HG02884 (cell line): ENCODE measurements at regions not wholly inside any gene's neighbourhood (a gene's known extent, or its start where the extent isn't known, plus 50 kb on each side); places are given as distances from the start of the nearest gene placed in this dataset.
"Not testable (repeated sequence)": the region's sequence is repeated elsewhere in the genome, so short reads cannot be mapped to it uniquely, and the experiment has no call there.

Experiments used
- ATAC-seq: cut with Tn5 transposase; IDR thresholded peaks from one replicate; pipeline ENCODE4 v1.9.1; 2021; ENCODE audit warnings: mild to moderate bottlenecking, moderate library complexity; ENCODE audit not compliant: unreplicated experiment

DNA sequence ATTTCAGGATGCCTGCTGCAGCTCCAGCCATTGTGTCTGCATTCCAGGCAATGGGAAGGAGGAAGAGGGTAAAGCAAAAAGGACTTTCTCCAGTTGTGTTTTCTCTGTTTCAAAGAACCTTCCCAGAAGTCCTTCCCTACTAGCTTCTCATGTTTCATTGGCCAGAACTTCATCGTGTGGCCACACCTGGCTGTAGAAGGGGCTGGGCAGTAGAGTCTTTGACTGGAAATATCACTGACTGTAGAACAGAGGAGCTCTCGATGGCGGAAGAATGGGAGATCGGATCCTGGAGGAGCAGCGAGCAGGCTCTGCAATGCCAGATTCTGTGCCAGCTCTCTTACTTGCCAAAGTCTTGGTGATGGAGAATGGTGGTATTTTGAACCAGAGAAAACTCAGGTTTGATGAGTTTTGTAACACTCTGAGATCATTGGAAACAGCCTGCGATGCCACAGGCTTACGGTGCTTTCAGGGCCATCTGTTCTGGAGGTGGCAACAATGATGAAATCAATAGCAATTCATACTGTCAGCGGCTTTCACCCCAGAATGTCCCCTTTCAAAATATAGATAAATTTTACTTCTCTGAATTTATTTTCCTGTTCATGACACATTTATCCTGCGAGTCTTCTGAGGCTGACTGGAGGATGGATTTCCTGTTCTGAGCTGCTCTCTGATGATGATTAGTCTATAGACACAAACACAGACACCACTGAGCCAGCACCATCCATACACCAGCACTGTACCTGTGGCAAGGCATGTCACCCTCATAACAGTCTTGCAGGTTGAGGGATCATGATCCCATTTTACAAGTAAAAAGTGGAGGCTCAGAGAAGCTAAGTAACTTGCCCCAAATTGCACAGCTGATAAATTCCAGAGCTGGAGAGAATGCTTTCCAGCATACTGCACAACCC lies 204.2 kb downstream of the EMX2 start:
- no peak for ATAC-seq

- no peak for ATAC-seq
These were observed 205.1 kb downstream of the EMX2 start for GRCh38 chr10:117747636-117748035.

- no peak for ATAC-seq
These were observed 205.5 kb downstream of the EMX2 start for GRCh38 chr10:117748058-117748457.

- ATAC-seq = no peak
These were observed 208.1 kb downstream of the EMX2 start for GRCh38 chr10:117750616-117751015.

DNA sequence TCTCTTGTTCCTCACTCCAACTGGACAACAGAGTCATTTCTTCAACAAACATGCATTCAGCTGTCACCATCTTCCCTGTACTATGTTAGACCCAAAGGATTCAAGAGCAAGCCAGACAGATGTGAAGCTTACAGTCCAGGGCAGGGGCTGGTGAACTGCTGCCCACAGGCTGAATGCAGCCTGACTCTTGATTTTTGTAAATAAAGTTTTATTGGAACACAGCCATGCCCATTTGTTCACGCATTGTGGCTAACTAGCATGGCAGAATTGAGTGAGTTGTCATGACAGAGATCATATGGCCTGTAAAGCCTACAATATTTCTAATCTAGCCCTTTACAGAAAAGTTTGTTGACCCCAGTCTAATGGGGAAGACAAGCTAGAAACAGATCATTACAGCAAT lies 208.7 kb downstream of the EMX2 start:
- ATAC-seq = no peak

GRCh38 chr10:117752103-117752502 lies 209.6 kb downstream of the EMX2 start:
- ATAC-seq = no peak

GRCh38 chr10:117754770-117755658 lies 212.5 kb downstream of the EMX2 start:
- no peak for ATAC-seq

GRCh38 chr10:117755659-117756014 lies 213.1 kb downstream of the EMX2 start:
- ATAC-seq = no peak

- ATAC-seq = no peak
These were observed 214.7 kb downstream of the EMX2 start for GRCh38 chr10:117757086-117757720.

GRCh38 chr10:117759266-117759665 lies 216.7 kb downstream of the EMX2 start:
- ATAC-seq = no peak

GRCh38 chr10:117761695-117762094 lies 219.1 kb downstream of the EMX2 start:
- no peak for ATAC-seq

DNA sequence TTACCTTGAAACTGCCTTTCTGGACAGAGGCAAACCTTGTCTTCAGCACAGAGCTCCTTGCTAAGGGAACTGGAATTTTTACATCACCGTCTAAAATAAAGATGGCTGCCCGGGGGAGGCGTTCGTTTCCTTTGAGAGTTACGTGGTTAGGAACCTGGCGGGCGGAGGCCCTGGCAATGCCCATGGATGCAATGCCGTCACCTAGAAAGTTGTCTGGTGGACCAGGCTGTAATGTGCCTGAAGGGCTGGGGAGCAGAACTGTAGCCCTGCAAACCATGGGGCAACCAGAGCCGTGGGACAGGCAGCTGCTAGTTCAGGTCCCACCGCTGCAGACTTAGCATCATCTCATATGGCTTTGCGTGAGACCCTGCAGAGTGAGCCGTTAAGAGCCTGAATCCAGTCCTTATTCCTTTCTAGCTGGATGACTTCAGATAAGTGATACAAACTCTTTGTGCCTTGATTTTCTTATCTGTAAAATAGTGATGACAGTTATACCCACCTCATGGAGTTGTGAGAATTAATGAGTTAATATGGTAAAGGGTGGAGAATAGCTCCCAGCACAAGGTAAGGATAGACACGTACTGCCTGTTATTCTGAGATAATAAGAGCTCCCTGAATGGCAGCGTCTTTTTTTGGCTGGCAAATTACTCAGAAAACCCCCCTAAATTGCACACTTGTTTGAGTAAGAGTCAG lies 219.7 kb downstream of the EMX2 start:
- ATAC-seq = no peak

GRCh38 chr10:117762819-117763172 lies 220.2 kb downstream of the EMX2 start:
- no peak for ATAC-seq

GRCh38 chr10:117763528-117763927 lies 221.0 kb downstream of the EMX2 start:
- ATAC-seq = no peak

GRCh38 chr10:117768333-117769042 lies 225.9 kb downstream of the EMX2 start:
- ATAC-seq = no peak

DNA sequence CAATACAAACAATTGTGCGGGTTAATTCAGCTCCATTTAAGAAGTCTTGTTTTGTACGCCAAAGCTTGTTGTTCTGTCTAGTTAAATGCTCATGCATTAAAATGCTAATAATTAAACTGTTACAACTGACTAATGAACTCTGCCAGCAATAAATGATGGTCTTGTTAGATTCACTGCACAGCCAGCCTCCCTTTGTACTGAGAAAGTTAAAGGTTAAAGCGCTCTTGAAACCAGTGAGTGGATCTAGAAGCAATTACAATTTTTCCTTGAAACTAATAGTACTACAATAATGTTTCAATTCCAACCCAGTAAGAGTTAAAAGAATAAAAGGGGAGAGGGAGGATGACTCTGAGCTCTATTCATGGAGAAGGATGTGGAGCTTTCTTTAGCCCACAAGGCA lies 233.0 kb downstream of the EMX2 start:
- no peak for ATAC-seq

GRCh38 chr10:117777222-117777621 lies 234.7 kb downstream of the EMX2 start:
- ATAC-seq = not testable (repeated sequence)

DNA sequence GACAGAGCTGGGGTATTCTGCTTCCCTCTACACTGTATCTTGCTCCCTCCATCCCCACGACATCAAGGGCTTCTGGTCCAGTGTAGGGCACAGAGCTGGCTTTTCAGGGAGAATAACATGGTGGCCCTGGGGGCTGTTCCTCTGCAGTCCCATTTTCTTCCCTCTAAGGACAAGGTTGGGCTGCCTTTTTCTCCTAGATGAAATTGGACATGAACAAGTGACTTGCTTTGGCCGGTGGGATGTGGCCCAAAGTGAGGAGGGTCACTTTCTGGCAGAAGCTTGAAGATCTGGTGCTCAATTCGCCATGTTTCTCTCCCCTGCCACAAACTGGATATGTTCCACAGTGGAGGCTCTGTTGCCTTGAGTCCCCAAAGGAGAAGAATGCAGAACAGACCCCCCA lies 235.7 kb downstream of the EMX2 start:
- ATAC-seq = no peak

GRCh38 chr10:117780411-117780810 lies 237.9 kb downstream of the EMX2 start:
- ATAC-seq = no peak

DNA sequence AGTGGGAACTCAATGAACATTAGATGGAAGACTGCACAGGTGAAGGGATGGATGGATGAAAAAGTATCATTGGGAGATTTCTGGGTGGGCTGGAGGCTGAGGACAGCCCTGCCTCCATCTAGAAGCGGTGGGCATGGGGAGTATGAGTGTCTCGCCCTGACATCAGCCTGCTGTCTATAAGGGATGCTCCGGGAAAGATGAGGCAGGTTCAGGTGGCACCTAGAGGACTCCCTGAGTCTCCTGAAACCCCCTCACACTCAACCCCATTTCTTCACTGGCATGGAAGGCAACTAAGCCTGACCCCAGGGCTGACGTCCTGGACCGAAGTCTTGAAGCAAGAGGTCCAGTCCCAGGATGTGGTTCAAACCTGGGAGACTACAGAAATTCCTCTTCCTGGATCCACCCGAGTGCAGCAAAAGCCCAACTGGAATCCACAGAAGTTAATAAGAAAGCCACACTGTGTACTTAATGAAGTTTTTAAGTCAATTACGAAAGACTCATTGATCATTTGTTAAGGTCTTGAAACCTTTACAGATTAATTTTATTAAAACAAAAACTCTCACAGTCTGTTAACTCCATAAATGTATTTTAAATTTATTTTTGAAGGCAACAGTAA lies 238.8 kb downstream of the EMX2 start:
- ATAC-seq = no peak
